ENCODE measurements at regions not wholly inside any gene's neighbourhood (a gene's known extent, or its start where the extent isn't known, plus 50 kb on each side); places are given as distances from the start of the nearest gene placed in this dataset.

GRCh38 chr15:70428211-70428822 lies 330.6 kb upstream of the TLE3 start:
- ATAC-seq, result no peak
- intact Hi-C loops (cut with DNase I, micrococcal nuclease), result no loop called here
- DNase-seq, result no peak

- DNase-seq, result no peak
- intact Hi-C loops (cut with DNase I, micrococcal nuclease), result no loop called here
- no peak for ATAC-seq
Observed at GRCh38 chr15:70427167-70428120, 329.7 kb upstream of the TLE3 start.

GRCh38 chr15:70426096-70426821 lies 328.5 kb upstream of the TLE3 start:
- no peak for ATAC-seq
- no peak for DNase-seq
- intact Hi-C loops (cut with DNase I, micrococcal nuclease), result no loop called here

GRCh38 chr15:70424937-70425411 lies 327.3 kb upstream of the TLE3 start:
- ATAC-seq (no peak), DNase-seq (no peak)
- intact Hi-C loops (cut with DNase I, micrococcal nuclease), result no loop called here

- ATAC-seq (no peak), DNase-seq (no peak)
- intact Hi-C loops (cut with DNase I, micrococcal nuclease), result no loop called here
Observed at GRCh38 chr15:70423267-70423666, 325.6 kb upstream of the TLE3 start.

- intact Hi-C loops (cut with DNase I, micrococcal nuclease), result no loop called here
- DNase-seq, result no peak
- ATAC-seq, result no peak
Observed at GRCh38 chr15:70422342-70422741, 324.6 kb upstream of the TLE3 start.

- intact Hi-C loops (cut with DNase I, micrococcal nuclease), result no loop called here
- peak; percentile 64 for ATAC-seq
- no peak for DNase-seq
Observed at GRCh38 chr15:70420948-70421482, 323.3 kb upstream of the TLE3 start.

GRCh38 chr15:70420086-70420947 lies 322.6 kb upstream of the TLE3 start:
- intact Hi-C loops (cut with DNase I, micrococcal nuclease), result no loop called here
- DNase-seq, result no peak
- ATAC-seq, result no peak

GRCh38 chr15:70418943-70419342 lies 321.2 kb upstream of the TLE3 start:
- intact Hi-C loops (cut with DNase I, micrococcal nuclease), result no loop called here
- DNase-seq (no peak), ATAC-seq (no peak)

GRCh38 chr15:70417535-70417934 lies 319.8 kb upstream of the TLE3 start:
- ATAC-seq (no peak), DNase-seq (no peak)
- intact Hi-C loops (cut with DNase I, micrococcal nuclease), result no loop called here

GRCh38 chr15:70416829-70417228 lies 319.1 kb upstream of the TLE3 start:
- intact Hi-C loops (cut with DNase I, micrococcal nuclease), result no loop called here
- DNase-seq, result no peak
- ATAC-seq, result no peak

GRCh38 chr15:70415398-70415797 lies 317.7 kb upstream of the TLE3 start:
- peak; percentile 35 to 40 for DNase-seq
- intact Hi-C loops (cut with DNase I, micrococcal nuclease), result no loop called here
- ATAC-seq, result peak; percentile 83

- no peak for DNase-seq
- intact Hi-C loops (cut with DNase I, micrococcal nuclease), result no loop called here
- no peak for ATAC-seq
Observed at GRCh38 chr15:70414626-70415025, 316.9 kb upstream of the TLE3 start.

- ATAC-seq, result peak; percentile 75
- intact Hi-C loops (cut with DNase I, micrococcal nuclease), result no loop called here
Observed at GRCh38 chr15:70412794-70413193, 315.1 kb upstream of the TLE3 start.

GRCh38 chr15:70411143-70411863 lies 313.6 kb upstream of the TLE3 start:
- peak; percentile 40 for ATAC-seq
- intact Hi-C loops (cut with DNase I, micrococcal nuclease), result no loop called here
- no peak for DNase-seq

More at GRCh38 chr15:70412794-70413193, 315.1 kb upstream of the TLE3 start:
- no peak for DNase-seq

GRCh38 chr15:70410371-70410985 lies 312.8 kb upstream of the TLE3 start:
- intact Hi-C loops (cut with DNase I, micrococcal nuclease), result no loop called here
- DNase-seq (no peak), ATAC-seq (no peak)

- no peak for ATAC-seq
Observed at GRCh38 chr15:70409388-70409787, 311.7 kb upstream of the TLE3 start.

More at GRCh38 chr15:70409388-70409787, 311.7 kb upstream of the TLE3 start:
- intact Hi-C loops (cut with DNase I, micrococcal nuclease), result no loop called here
- DNase-seq, result no peak

Measured in left colon (tissue), 2 donors.